Ectodermal cell (in vitro differentiated cells): ENCODE measurements at regions not wholly inside any gene's neighbourhood (a gene's known extent, or its start where the extent isn't known, plus 50 kb on each side); places are given as distances from the start of the nearest gene placed in this dataset.
"Not testable (repeated sequence)": the region's sequence is repeated elsewhere in the genome, so short reads cannot be mapped to it uniquely, and the experiment has no call there.

ENCODE experiments used
- H3K27ac ChIP-seq: 2 replicates; pipeline ENCODE4 v1.7.0; 2013; ENCODE audit warnings: mild to moderate bottlenecking, low read depth, low read length; ENCODE audit not compliant: insufficient read depth, poor library complexity, severe bottlenecking
- H3K27me3 ChIP-seq: 2 replicates; pipeline ENCODE4 v1.7.0; 2013; ENCODE audit warnings: mild to moderate bottlenecking, low read length; ENCODE audit not compliant: insufficient read depth, control insufficient read depth, poor library complexity, severe bottlenecking
- H3K36me3 ChIP-seq: one replicate; pipeline ENCODE4 v1.7.0; 2013; ENCODE audit warnings: low read length; ENCODE audit not compliant: control insufficient read depth, insufficient read depth
- H3K4me1 ChIP-seq: one replicate; pipeline ENCODE4 v1.7.0; 2013; ENCODE audit warnings: low read length; ENCODE audit not compliant: control insufficient read depth, insufficient read depth
- H3K4me3 ChIP-seq: 2 replicates; pipeline ENCODE4 v1.7.0; 2013; ENCODE audit warnings: low read depth, low read length, control low read depth; ENCODE audit not compliant: insufficient read depth
- H3K9me3 ChIP-seq: 2 replicates; pipeline ENCODE4 v1.7.0; 2013; ENCODE audit warnings: mild to moderate bottlenecking, low read length, moderate library complexity; ENCODE audit not compliant: control insufficient read depth
- WGBS, 2 experiments: methylation state at CpG; one replicate each; pipeline ENCODE4 v1.1.7; 2013; ENCODE audit warnings: missing lambda C conversion rate in 2 of 2; 5-methylcytosine and 5-hydroxymethylcytosine counted together

- H3K9me3 ChIP-seq, H3K27me3 ChIP-seq, H3K36me3 ChIP-seq, H3K27ac ChIP-seq, H3K4me3 ChIP-seq, H3K4me1 ChIP-seq: not testable (repeated sequence)
- 94 to 96% methylated on average over 9 of the region's 9 CpGs for WGBS, 2 experiments
Measured at GRCh38 chr14:104482017-104482416, 97.5 kb upstream of the C14orf180 start.

DNA sequence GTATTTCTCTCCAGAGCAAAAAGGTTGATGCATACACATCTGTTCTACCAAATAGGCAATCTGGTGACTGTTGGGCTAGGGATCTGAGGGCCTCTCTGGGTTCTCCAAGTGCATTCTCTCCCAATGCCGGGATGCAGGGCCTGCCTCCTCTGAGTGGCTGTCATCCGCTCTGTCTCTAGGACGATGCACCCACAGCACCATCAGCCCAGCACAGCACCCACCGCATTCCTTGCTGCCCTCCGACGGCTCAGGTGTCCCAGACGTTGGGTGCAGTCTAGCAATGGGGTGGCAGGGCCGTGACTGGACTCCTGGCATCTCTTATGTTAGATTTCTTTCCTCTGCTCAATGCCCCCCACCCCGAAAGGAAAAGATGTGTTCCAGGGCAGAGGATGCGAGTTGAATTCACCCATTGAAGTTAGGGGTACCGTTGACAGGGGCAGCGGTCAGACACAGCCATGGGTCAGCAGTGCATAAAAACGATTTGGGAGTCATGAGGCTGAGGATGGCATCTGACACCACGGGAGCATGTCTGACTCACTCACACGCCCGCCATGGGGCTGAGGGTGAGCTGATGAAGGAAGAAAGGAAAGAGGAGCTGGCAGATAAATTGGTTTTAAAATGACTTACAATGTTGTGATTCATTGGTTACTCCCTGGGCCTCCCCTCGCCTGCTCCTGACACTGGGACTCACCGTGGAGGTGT is 93.2 kb upstream of the C14orf180 start:
- Histone ChIP-seq H3K4me3 (no peak overlapping the region), H3K36me3 (no peaks in the 10 kb centered on the region), H3K4me1 (no peaks in the 10 kb centered on the region), H3K9me3 (no peaks in the 10 kb centered on the region), H3K27ac (no peak overlapping the region), H3K27me3 (no peaks in the 10 kb centered on the region)
- 92 to 95% methylated on average over 18 of the region's 18 CpGs for WGBS, 2 experiments

GRCh38 chr14:104494483-104494882 is 85.1 kb upstream of the C14orf180 start:
- Histone ChIP-seq H3K4me3 (no peak overlapping the region), H3K4me1 (no peaks in the 10 kb centered on the region), H3K36me3 (no peaks in the 10 kb centered on the region), H3K27ac (no peak overlapping the region), H3K9me3 (no peaks in the 10 kb centered on the region), H3K27me3 (no peaks in the 10 kb centered on the region)
- WGBS, 2 experiments: 88 to 91% methylated on average over 3 of the region's 3 CpGs

DNA sequence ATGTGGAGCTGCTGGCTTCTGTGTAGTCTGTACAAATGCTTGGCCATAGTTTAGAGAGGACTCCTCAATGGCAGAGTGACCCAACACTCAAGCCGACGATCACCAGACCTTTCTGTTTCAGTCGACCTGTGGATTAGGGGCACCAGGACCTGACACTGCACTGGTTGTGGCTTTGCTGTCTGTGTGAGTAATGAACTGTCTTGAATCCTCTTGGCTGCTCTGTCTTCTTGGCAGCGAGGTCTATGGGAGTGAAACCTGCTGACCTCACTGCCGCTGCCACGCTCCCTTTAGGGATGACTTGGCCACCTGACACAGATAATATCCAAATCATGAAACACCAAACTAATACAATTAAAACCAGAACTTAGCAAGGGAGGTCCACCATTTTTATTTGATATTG is 83.5 kb upstream of the C14orf180 start:
- Histone ChIP-seq H3K9me3 (no peaks in the 10 kb centered on the region), H3K27me3 (no peaks in the 10 kb centered on the region), H3K27ac (no peak overlapping the region), H3K36me3 (no peaks in the 10 kb centered on the region), H3K4me3 (no peak overlapping the region), H3K4me1 (no peaks in the 10 kb centered on the region)
- 86 to 92% methylated on average over 6 of the region's 6 CpGs for WGBS, 2 experiments

DNA sequence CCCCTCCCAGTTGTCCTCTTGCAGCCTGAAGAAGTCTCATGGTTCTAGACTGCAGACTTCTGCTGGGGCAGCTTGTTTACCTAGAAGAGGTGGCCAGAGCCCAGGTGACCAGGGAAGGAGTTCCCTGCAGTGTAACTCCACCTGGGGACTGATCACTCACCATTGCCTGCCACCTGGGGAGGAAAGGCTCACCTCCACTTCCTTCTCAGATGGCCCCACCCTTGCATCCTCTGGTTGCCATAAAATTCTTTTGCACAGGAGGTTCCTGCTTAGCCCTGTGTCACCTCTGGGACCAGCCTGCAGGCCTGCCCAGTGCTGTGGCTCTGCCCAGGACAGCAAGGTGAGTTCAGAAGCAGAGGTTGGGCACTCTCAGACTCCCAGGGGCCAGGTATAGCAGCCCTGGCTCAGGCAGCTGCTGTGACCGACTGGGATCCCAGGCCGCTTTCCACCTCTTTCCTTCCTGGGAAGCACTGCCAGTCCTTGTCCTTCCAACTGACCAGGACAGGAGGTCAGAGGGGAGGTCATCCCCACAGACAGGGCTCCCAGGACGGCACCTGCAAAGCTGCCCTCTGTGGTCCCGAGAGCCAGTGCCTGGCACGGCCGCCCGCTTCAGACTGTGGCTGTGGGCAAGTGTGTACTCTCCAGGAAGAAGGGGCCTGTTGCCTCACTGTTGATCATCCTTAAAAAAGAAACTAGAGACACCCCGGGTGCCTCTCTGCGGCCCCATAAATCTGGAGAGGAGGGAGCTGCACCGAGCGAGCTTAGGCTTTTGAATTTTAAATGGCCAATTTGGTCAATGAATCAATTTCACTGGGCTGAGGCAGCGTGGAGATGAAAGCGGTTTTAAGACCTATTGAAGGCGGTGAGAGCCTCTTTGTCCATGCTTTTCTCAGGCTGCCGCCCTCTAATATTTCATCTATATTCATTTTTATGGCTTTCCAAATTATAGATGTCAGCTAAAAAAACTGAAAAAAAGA is 79.5 kb upstream of the C14orf180 start:
- Histone ChIP-seq H3K27me3 (no peaks in the 10 kb centered on the region), H3K9me3 (no peaks in the 10 kb centered on the region), H3K4me1 (no peaks in the 10 kb centered on the region), H3K4me3 (no peak overlapping the region), H3K36me3 (no peaks in the 10 kb centered on the region), H3K27ac (no peak overlapping the region)
- WGBS, 2 experiments: 87% methylated on average over 13 to 15 of the region's 15 CpGs

DNA sequence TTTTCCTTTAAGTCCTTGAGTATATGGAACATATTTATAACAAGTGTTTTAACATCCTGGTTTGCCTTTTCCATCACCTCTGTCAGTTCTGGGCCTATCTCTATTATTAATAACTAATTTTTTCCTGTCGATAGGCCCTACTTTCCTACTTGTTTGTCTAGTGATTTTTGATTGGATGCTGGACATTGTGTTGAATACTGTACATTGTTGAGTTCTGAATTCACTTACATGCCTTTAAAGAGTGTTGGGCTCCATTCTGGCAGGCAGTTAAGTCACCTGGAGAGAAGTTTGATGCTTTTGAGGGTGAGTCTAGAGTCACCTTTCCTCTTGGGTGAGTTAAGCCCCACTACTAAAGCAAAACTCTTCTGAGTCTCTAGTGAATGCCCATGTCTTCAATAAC is 77.5 kb upstream of the C14orf180 start:
- Histone ChIP-seq H3K27me3 (no peaks in the 10 kb centered on the region), H3K9me3 (no peaks in the 10 kb centered on the region), H3K4me1 (no peaks in the 10 kb centered on the region), H3K4me3 (no peak overlapping the region), H3K36me3 (no peaks in the 10 kb centered on the region), H3K27ac (no peak overlapping the region)
- WGBS, 2 experiments: 85 to 100% methylated on average over 1 of the region's 1 CpG

DNA sequence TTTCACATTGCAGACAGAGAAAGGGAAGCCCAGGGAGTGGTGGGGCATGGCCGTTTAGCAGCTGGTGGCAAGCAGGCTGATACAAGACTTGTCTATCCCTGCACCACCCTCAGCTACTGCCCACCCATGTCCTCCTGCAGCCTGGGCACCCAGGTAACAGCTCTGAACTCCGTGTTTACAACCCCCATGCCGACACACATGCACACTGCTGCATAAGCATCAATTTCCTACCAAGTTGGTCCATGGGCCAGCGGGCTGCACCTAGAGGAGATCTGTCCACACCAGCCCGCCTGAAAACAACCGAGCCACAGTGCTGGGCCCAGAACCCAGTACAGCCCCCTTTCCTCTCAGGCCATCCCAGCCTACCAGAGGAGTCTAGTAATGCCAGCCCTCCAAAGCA is 75.9 kb upstream of the C14orf180 start:
- Histone ChIP-seq H3K27me3 (no peaks in the 10 kb centered on the region), H3K27ac (no peak overlapping the region), H3K4me3 (no peak overlapping the region), H3K9me3 (no peaks in the 10 kb centered on the region), H3K36me3 (no peaks in the 10 kb centered on the region), H3K4me1 (no peaks in the 10 kb centered on the region)
- WGBS, 2 experiments: 87 to 88% methylated on average over 6 of the region's 6 CpGs

DNA sequence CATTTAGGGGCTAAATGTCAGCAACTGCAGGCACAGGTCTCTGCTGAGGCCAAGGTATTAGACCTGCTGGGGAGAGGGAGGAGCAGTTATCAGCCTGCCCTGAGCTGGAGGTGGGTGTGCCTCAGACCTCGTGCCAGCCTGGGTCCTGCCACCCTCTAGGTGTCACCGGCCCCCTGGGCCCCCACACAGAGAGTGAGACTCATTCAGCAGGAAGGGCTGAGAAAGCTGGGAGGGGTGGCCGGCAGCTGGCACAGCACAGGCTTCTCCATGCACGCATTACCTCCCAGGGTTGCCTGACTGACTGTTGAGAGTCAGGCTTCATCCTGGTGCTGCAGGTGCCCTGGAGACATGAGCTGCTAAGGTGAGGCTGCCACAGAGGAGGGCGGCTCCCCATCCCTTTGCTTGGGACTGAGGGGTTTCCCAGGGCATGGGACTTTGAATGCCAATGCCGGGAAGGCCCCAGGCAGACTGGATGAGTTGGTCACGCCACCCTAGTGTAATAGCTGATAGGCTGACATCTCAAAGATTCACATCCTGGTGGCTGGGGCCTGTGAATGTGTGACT is 75.3 kb upstream of the C14orf180 start:
- Histone ChIP-seq H3K36me3 (no peaks in the 10 kb centered on the region), H3K27ac (no peak overlapping the region), H3K4me1 (no peaks in the 10 kb centered on the region), H3K27me3 (no peaks in the 10 kb centered on the region), H3K9me3 (no peaks in the 10 kb centered on the region), H3K4me3 (no peak overlapping the region)
- 89 to 93% methylated on average over 7 of the region's 7 CpGs for WGBS, 2 experiments

DNA sequence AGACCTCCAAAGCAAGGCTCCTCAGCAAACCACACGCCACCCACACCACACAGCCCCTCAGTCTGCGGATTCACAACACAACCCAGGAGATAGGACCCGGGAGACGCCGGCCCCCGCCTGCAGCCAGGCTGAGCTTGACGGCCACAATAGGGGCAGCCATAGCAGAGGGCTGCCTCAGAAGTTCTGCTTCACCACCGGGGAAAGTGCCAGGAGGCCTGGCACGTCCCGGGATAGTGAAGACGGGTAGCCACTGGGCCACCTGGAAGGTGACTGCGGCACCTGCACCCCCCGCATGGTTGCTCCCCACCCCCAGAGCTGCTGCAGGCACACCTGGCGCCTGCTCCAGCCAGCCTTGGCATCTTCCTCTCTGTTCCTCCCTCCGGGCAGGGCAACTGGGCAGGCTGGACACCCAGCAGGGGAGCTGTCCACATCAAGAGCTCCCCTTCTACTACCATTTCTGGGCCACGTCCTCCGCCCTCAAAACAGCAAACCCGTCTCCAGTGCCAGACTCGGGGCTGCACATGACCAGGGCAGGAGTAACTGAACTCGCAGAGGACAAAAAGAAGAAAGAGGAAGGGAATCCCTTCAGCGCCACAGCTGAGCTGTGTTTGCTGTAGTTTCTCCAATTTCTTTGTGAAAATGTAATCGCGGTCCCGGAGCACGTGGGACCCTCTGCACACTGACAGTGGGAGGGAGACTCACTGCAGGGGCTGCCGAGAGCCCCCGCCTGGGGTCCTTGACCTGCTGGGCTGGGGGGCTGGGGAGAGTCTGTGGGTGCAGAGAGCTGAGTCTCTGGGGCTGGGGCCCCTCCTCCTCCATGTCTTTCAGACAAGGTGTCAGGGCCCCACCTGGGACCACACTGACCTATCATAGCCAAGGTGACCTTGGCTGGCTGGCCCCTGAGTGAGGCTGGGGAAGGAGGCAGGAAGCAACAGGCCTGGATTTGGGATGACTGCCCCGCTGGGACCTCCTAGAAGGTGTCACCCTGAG is 74.2 kb upstream of the C14orf180 start:
- no peaks in the 10 kb centered on the region for H3K27me3 ChIP-seq
- H3K36me3 ChIP-seq: no peaks in the 10 kb centered on the region
- WGBS, 2 experiments: 91% methylated on average over 28 of the region's 28 CpGs
- H3K4me3 ChIP-seq: no peak overlapping the region
- no peaks in the 10 kb centered on the region for H3K9me3 ChIP-seq
- no peaks in the 10 kb centered on the region for H3K4me1 ChIP-seq
- H3K27ac ChIP-seq: no peak overlapping the region
